PC-9 (cell line): ENCODE measurements at regions not wholly inside any gene's neighbourhood (a gene's known extent, or its start where the extent isn't known, plus 50 kb on each side); places are given as distances from the start of the nearest gene placed in this dataset.

Source experiments
- BruUV-seq: library from RNA; stranded (reverse); fragments of 400-500 nt; replicated peaks from 2 replicates; lab custom pipeline; 2021; lab: Mats Ljungman, UMichigan
- CTCF ChIA-PET: fragments of 300-600 bp; sonication (Branson Sonifier 250); formaldehyde crosslinking; loops from one replicate; lab custom pipeline; 2022; ENCODE audit warnings: antibody characterized with exemption; lab: Charles Lee
- POLR2A ChIA-PET: fragments of 300-600 bp; sonication (Branson Sonifier 250); formaldehyde crosslinking; loops from one replicate; lab custom pipeline; 2022; ENCODE audit warnings: antibody characterized with exemption; ENCODE audit not compliant: unreplicated experiment; lab: Charles Lee
- DNase-seq, 2 experiments: peaks; one replicate each; pipeline versions ENCODE4 v3.0.0 to v3.0.0-alpha.2; 2015 to 2022; ENCODE audit warnings: mixed read lengths in 1 of 2
- H2AFZ ChIP-seq: fragments of 200-600 bp; sonication (generic); 2 replicates; pipeline ENCODE4 v1.8.1; 2017; ENCODE audit warnings: antibody characterized with exemption
- H3F3A ChIP-seq: fragments of 200-600 bp; sonication (generic); 2 replicates; pipeline ENCODE4 v1.8.1; 2017; ENCODE audit warnings: antibody characterized with exemption, mild to moderate bottlenecking, low read depth; ENCODE audit not compliant: insufficient read depth
- H3K27ac ChIP-seq: fragments of 200-600 bp; sonication (generic); 2 replicates; pipeline ENCODE4 v1.6.1; 2016; ENCODE audit warnings: mixed run types
- H3K27me3 ChIP-seq: fragments of 200-600 bp; sonication (generic); 2 replicates; pipeline ENCODE4 v1.6.1; 2016; ENCODE audit warnings: low read depth, mixed run types; ENCODE audit not compliant: insufficient read depth
- H3K36me3 ChIP-seq: fragments of 200-600 bp; sonication (generic); 2 replicates; pipeline ENCODE4 v1.6.1; 2016; ENCODE audit warnings: low read depth, mixed run types
- H3K4me1 ChIP-seq: fragments of 200-600 bp; sonication (generic); replicated peaks from 2 replicates; pipeline ENCODE4 v1.6.1; 2016; ENCODE audit warnings: mixed run types; ENCODE audit not compliant: insufficient read depth
- H3K4me2 ChIP-seq: fragments of 200-600 bp; sonication (generic); 2 replicates; pipeline ENCODE4 v1.6.1; 2017; ENCODE audit warnings: mixed run types
- H3K4me3 ChIP-seq: fragments of 200-600 bp; sonication (generic); 2 replicates; pipeline ENCODE4 v1.6.1; 2016; ENCODE audit warnings: mixed run types
- H3K79me2 ChIP-seq: fragments of 200-600 bp; sonication (generic); 2 replicates; pipeline ENCODE4 v1.6.1; 2017; ENCODE audit warnings: low read depth, mixed run types
- H3K9me2 ChIP-seq: fragments of 200-600 bp; sonication (generic); 2 replicates; pipeline ENCODE4 v1.8.1; 2017; ENCODE audit warnings: mild to moderate bottlenecking; ENCODE audit not compliant: insufficient read depth
- H3K9me3 ChIP-seq: fragments of 200-600 bp; sonication (generic); 2 replicates; pipeline ENCODE4 v1.8.1; 2016; ENCODE audit warnings: low read depth; ENCODE audit not compliant: insufficient read depth
- H4K20me1 ChIP-seq: fragments of 200-600 bp; sonication (generic); 2 replicates; pipeline ENCODE4 v1.8.1; 2017; ENCODE audit not compliant: insufficient read depth
- EZH2 ChIP-seq: fragments of 200-600 bp; sonication (generic); IDR thresholded peaks from 2 replicates; pipeline ENCODE4 v1.8.0; 2017; ENCODE audit warnings: antibody characterized with exemption, low read depth
- intact Hi-C: fragments of 100-400 bp; cut with micrococcal nuclease; formaldehyde crosslinking; loops from one replicate; pipeline ENCODE4 v1.10.0; 2022; ENCODE audit not compliant: unreplicated experiment
- TF ChIP-seq, protein P1 (sequence below): fragments of 200-600 bp; sonication (generic); conservative IDR thresholded peaks from 2 replicates; pipeline ENCODE4 v1.6.1; 2017; ENCODE audit warnings: mixed run types, antibody characterized with exemption, mild to moderate bottlenecking, moderate library complexity

DNA sequence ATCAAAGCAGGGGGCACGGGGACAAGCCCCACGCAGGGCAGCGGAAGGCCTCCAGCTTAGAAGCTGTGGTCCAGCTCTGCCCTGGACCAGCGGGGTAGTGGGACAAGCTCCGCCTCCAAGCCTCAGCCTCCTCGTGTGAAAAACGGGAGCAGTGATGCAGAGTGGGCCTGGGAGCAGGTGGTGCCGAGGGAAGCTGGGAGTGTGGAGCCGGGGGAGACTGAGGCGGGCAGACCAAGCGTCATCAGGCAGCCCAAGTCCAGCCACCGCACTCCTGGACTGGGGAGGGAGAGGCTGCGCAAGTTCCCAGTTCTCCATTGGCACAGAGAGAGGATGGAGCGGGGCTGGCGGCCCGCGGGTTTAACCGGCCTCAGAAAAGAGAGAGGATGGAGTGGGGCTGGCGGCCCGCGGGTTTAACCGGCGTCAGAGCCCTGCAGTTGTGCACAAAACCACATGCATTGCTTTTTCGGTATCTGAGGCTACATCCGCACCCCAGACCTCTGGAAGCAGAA is 68.1 kb upstream of the PHF21B start:
- ChIA-PET CTCF (no interaction called here), POLR2A (interaction anchor here (0.6 kb wide), 1 partner anchor 46 kb away, joined by 9 read pairs; no protein-coding TSS in a partner anchor)
- Histone ChIP-seq H4K20me1 (no peaks in the 10 kb centered on the region), H3K27me3 (peaks cover 49% of the 10 kb centered on the region), H3F3A (no peaks in the 10 kb centered on the region), H2AFZ (no peak overlapping the region), H3K9me3 (no peaks in the 10 kb centered on the region), H3K4me3 (no peak overlapping the region), H3K36me3 (no peaks in the 10 kb centered on the region), H3K4me2 (no peak overlapping the region), H3K27ac (no peak overlapping the region), H3K79me2 (no peaks in the 10 kb centered on the region), H3K9me2 (no peaks in the 10 kb centered on the region), H3K4me1 (peaks cover under 1% of the 10 kb centered on the region)
- intact Hi-C loops, result no loop called here
- no peak for DNase-seq
- no peak for TF ChIP-seq EZH2
- TF ChIP-seq, protein P1, sequence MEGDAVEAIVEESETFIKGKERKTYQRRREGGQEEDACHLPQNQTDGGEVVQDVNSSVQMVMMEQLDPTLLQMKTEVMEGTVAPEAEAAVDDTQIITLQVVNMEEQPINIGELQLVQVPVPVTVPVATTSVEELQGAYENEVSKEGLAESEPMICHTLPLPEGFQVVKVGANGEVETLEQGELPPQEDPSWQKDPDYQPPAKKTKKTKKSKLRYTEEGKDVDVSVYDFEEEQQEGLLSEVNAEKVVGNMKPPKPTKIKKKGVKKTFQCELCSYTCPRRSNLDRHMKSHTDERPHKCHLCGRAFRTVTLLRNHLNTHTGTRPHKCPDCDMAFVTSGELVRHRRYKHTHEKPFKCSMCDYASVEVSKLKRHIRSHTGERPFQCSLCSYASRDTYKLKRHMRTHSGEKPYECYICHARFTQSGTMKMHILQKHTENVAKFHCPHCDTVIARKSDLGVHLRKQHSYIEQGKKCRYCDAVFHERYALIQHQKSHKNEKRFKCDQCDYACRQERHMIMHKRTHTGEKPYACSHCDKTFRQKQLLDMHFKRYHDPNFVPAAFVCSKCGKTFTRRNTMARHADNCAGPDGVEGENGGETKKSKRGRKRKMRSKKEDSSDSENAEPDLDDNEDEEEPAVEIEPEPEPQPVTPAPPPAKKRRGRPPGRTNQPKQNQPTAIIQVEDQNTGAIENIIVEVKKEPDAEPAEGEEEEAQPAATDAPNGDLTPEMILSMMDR, result no peak
- no TSS peak for BruUV-seq

DNA sequence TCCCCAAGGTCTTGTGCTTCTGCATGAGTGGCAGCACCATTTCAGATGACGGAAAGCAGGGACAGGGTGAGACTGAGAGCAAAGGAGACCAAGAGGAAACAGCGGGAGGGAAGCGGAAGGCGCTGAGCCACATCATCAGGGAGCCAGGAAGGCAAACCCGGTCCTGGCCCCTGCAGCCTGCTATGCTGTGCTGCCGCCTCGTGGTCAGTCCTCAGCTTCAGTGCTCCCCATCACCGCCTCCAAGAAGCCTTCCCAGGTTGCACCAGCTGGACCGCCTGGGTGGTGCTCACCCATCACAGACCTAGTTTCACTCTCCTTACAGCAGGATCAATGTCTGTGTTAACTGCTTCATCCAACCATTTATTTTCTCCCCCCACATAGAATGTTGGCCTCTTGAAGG is 73.0 kb upstream of the PHF21B start:
- Histone ChIP-seq H3K27me3 (peaks cover 30% of the 10 kb centered on the region), H3K36me3 (no peaks in the 10 kb centered on the region), H4K20me1 (no peaks in the 10 kb centered on the region), H3K4me1 (no peaks in the 10 kb centered on the region), H3K9me2 (no peaks in the 10 kb centered on the region), H3F3A (no peaks in the 10 kb centered on the region), H3K4me3 (no peak overlapping the region), H3K79me2 (no peaks in the 10 kb centered on the region), H3K4me2 (no peak overlapping the region), H3K27ac (no peak overlapping the region), H2AFZ (no peak overlapping the region), H3K9me3 (no peaks in the 10 kb centered on the region)
- BruUV-seq, result no TSS peak
- DNase-seq, result no peak
- intact Hi-C loops, result no loop called here
- POLR2A ChIA-PET, result no interaction called here
- TF ChIP-seq EZH2, result no peak
- TF ChIP-seq, protein P1, result peak; percentile 36; the same call in 1 of the 2 replicates
- CTCF ChIA-PET, result no interaction called here

GRCh38 chr22:45083659-45084305 is 74.0 kb upstream of the PHF21B start:
- H3F3A ChIP-seq, result no peaks in the 10 kb centered on the region
- no peaks in the 10 kb centered on the region for H3K9me3 ChIP-seq
- H3K27me3 ChIP-seq, result peaks cover 26% of the 10 kb centered on the region
- H3K4me3 ChIP-seq, result no peak overlapping the region
- ChIA-PET CTCF (interaction anchor here (0.6 kb wide), 1 partner anchor 106 kb away, joined by 3 read pairs; no protein-coding TSS in a partner anchor), POLR2A (no interaction called here)
- H3K4me2 ChIP-seq, result no peak overlapping the region
- no TSS peak for BruUV-seq
- no peak overlapping the region for H2AFZ ChIP-seq
- DNase-seq, result peak in 1 of 2 experiments; percentile 9
- H3K9me2 ChIP-seq, result no peaks in the 10 kb centered on the region
- no peaks in the 10 kb centered on the region for H3K79me2 ChIP-seq
- no peaks in the 10 kb centered on the region for H4K20me1 ChIP-seq
- no peak overlapping the region for H3K27ac ChIP-seq
- no peak for TF ChIP-seq EZH2
- TF ChIP-seq, protein P1, result no peak
- H3K4me1 ChIP-seq, result no peaks in the 10 kb centered on the region
- H3K36me3 ChIP-seq, result no peaks in the 10 kb centered on the region
- intact Hi-C loops, result no loop called here
